ENCODE measurements at regions not wholly inside any gene's neighbourhood (a gene's known extent, or its start where the extent isn't known, plus 50 kb on each side); places are given as distances from the start of the nearest gene placed in this dataset.

DNA sequence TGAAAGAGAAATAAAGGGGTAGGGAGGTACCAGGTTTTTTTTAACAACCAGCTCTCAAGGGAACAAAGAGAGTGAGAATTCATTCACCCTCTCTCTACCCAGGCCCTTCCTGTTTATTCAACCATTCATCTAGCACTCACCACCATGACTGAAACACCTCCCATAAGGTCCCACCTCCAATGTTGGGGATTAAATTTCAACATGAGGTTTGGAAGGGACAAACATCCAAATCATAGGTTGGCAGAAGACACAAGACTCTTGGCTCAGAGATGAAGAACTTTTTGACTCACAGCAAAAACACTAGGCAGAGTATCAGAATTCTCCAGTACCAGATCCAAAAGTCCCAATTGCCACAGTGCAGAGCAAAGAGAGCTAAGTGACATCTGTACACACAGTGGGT is 186.3 kb downstream of the EDN1 start:
- no peak for TF ChIP-seq POLR2A (IDR thresholded peaks at IDR 0.05)
- TF ChIP-seq, protein P1, sequence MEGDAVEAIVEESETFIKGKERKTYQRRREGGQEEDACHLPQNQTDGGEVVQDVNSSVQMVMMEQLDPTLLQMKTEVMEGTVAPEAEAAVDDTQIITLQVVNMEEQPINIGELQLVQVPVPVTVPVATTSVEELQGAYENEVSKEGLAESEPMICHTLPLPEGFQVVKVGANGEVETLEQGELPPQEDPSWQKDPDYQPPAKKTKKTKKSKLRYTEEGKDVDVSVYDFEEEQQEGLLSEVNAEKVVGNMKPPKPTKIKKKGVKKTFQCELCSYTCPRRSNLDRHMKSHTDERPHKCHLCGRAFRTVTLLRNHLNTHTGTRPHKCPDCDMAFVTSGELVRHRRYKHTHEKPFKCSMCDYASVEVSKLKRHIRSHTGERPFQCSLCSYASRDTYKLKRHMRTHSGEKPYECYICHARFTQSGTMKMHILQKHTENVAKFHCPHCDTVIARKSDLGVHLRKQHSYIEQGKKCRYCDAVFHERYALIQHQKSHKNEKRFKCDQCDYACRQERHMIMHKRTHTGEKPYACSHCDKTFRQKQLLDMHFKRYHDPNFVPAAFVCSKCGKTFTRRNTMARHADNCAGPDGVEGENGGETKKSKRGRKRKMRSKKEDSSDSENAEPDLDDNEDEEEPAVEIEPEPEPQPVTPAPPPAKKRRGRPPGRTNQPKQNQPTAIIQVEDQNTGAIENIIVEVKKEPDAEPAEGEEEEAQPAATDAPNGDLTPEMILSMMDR (IDR thresholded peaks at IDR 0.05) = no peak

Measured in esophagus squamous epithelium (tissue), 4 donors.